NCI-H345 (cell line): ENCODE measurements at regions not wholly inside any gene's neighbourhood (a gene's known extent, or its start where the extent isn't known, plus 50 kb on each side); places are given as distances from the start of the nearest gene placed in this dataset.
"Not testable (repeated sequence)": the region's sequence is repeated elsewhere in the genome, so short reads cannot be mapped to it uniquely, and the experiment has no call there.

Experiments
- DNase-seq: peaks from one replicate; lab custom pipeline; 2025; lab: John Stamatoyannopoulos, UW

DNA sequence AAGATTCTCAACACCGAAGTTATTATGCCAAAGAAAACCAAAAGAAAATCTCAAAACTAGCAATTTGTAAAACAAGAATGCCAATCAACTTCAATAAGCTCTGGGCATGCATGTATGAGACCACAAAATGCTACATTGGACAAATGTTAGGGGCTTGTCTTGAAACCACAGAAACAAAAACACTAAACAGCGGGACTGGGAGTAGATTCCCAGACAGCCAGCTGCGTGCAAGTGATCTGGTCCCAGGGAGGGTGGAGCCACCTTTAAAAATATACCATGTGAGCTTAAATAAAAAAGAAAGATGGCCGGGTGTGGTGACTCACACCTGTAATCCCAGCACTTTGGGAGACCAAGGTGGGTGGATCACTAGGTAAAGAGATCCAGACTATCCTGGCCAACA is 163.6 kb upstream of the PRICKLE2 start:
- DNase-seq = no peak

DNA sequence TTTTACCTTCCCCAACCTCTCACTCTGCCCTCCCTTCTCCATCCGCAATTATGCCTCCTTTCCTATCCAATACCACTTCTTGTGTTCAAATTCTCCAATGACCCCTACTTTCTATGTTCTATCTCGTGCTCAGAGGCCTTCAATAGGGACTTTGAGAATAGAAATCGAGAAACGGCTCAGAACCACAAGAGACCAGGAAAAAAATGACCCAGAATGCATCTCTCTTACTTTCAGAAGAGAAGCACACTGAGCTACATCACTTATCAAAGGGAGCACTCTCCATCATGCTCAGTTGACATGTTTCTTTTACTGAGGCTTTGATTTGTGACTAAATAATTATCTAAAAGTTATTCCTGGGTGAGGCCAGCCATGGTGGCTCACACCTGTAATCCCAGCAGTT is 162.4 kb upstream of the PRICKLE2 start:
- DNase-seq = no peak

DNA sequence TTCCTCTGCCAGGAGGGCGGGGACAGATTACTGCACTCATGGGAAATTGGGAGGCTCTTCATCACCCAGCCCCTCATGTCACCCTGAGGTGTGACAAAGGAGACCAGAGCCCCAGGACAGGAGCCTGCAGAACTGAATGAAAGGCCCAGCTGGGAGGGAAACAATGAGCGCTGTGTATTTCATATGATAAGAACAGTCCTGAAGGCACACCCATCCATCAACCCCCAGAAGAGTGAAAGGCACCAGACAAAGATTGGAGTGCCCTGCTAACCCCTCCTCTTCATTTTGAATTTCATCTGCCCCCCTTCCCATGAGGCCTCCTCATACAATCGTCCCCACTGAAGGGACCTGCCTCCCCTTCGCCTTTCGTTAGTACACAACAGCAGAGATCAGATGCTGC is 160.0 kb upstream of the PRICKLE2 start:
- DNase-seq = peak; percentile 5

DNA sequence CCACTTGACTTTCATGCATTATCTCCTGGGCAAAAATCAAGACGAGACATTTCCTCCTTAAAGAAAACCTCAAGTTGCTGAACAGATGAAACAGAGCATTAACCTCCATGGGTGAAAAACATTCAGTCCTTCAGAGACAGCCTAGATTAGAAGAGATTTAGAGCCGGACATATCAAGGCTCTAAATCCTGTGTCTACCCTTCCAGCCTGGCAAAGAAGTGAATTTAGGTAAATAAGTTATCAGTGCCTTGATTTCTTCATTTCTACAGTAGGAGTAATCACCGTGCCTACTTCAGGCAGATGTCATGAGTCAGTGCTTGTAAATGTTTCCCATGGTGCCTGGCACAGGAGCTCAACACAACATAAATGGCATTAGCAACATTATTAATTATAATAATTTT is 159.3 kb upstream of the PRICKLE2 start:
- no peak for DNase-seq

DNA sequence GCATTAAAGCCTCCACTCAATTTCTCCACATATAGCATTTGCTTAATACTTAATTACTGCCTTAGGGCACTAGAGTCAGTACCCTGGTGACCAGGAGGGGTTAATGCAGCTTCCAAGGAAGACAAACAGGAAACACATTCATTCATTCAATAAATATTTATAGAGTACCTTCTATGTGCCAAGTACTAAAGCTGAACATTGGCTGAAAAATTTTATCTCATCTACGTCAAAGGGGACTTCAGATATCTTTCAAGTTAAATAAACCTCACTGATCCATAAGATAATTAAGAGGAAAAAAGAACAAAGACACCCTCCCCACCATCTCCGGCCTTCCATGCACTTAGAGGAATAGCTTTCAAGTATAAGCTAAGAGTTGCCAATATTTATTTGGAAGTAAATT is 156.9 kb upstream of the PRICKLE2 start:
- DNase-seq = no peak

DNA sequence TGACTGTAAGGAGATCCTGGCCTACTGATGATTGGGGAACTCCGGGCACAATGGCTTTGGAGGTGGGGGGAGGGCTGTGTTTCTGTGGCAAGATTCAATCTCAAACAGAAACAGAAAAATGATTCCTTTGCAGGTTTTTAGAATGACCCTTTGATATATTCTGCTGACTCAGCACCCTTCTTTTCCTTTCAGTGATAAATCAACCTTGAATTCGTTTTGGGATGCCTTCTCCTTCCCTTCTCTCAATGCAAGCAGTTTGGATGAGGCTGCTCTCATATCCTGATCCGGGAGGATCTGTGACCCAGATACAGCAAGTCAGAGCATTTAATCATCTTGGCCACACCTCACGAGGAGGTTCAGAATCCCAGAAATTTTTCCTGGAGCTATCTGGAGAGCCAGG is 156.1 kb upstream of the PRICKLE2 start:
- no peak for DNase-seq

DNA sequence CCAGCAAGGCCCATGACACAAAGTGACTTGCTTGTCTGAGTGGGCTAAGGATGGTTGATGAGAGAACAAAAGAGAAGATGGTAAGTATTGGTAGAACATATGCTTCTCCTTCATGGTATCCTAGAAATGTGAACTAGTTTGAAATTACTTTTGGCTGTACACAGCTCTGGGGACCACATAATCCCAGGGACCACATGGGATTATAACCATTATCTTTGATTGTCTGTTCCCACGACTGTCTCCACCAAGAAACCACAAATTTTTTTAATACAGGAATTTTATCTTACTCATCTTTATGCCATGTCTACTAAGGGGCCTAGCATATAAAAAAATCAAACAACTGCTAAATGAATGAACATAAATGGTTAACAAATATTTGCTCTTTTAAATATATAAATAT is 155.3 kb upstream of the PRICKLE2 start:
- no peak for DNase-seq

DNA sequence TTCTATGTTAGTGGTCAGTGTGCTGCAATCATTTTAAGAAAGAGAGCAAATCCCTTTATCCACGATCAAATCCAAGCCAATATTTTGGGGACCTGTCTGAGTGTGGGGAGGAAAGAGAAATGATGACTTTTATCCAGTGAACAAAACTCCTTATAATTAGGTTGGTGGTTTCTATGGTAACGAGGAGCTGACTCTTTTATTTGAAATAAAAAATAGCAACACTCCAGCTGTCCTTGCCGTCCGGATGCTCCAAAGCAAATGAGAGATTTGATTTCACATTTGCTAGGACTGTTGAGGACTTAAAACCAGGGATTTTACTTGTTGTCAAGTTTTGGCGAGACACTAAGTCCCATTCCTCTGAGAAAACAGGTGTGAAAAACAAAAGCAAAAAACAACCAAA is 154.0 kb upstream of the PRICKLE2 start:
- no peak for DNase-seq

DNA sequence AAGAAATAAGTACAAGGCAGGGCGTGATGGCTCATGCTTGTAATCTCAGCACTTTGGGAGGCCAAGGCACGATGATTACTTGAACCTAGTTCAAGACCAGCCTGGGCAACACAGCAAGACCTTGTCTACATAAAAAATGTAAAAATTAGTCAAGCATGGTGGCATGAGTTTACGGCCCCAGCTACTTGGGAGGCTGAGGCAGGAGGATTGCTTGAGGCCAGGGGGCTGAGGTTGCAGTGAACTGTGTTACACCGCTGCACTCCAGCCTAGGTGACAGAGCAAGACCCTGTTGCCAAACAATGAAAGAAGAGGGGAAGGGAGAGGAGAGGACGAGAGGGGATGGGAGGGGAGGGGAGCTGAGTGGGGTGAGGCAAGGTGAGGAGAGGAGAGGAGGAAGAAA is 152.7 kb upstream of the PRICKLE2 start:
- DNase-seq = no peak

DNA sequence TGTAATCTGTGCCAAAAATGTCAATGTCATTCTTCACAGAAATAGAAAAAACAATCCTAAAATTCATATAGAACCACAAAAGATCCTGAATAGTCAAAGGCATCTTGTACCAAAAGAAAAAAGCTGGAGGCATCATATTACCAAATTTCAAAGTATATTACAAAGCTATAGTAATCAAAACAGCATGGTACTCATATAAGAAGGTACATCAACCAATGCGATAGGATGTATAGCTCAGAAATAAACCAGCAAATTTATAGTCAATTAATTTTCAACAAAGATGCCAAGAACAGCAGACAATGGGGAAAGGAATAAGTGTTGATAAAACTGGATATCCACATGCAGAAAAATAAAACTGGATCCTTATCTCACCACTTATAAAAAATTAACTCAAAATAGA is 150.5 kb upstream of the PRICKLE2 start:
- no peak for DNase-seq

DNA sequence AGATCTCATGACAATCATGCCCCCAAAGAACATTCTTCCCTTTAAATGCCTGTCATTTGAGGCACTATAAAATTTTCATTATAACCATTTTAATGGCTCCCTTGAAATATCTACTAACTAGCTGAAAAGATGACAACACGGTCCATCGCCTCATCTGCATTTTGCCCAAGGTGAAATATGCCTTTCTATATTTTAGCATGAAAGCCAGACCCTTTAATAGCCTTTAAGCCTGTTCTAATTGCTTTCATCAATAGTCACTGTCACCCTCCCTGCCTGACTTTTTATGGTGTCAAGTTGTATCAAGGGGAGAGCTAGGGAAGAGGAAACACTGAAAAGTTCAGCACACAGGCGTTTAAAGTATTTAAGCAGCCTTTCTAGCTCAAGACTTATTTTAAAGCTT is 144.1 kb upstream of the PRICKLE2 start:
- no peak for DNase-seq

DNA sequence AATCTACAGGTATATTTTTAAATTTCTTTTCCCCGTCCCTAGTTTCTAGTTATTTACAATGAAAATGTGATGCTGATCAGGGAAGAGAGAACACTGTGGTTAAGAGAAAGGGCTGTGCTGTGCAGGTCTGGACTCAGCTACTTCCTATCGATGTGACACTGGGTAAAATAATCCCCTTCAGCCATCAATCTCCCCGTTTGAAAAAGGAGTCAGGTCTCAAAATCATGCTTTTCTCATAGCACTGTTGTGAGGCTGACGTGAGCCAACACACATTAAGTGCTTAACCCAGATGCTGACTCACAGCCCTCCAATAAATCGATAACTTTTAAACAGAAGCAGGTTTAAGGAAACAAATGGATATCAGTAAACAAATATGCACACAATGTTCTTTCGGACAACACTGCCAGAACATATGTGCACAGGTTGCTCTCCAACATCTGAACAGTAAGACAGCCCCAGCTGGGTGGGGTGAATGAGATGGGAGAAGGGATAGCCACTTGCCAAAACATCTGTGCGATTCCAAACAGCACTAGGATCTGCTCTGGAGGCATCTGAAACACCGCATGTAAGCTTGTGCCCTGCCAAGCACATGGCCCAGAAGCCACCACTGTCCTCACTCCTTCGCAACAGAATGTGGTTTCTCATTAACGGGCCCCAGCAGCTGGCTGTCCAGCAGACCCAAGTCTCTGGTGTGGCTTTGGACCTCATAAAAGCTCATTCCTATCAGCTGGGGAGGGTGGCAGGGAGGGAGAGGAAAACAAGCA is 143.2 kb upstream of the PRICKLE2 start:
- DNase-seq = no peak

DNA sequence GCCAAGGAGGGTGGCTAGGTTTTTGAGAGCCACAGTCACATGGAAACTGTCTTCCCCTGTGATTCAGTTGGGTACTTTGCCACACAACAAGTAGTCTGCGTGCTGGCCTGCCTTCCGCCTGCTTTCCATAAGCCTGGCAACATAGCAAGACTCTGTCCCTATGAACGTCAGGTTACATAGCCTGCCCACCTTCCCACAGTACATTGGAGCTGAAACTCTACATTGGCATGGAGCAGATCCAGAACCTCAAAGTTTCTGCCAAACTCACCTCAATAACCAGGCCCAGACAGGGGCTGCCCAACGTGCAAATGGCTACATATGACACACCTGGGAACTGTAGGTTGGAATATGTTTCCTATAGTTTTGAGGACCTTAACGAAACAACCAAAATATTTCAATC is 140.6 kb upstream of the PRICKLE2 start:
- no peak for DNase-seq

DNA sequence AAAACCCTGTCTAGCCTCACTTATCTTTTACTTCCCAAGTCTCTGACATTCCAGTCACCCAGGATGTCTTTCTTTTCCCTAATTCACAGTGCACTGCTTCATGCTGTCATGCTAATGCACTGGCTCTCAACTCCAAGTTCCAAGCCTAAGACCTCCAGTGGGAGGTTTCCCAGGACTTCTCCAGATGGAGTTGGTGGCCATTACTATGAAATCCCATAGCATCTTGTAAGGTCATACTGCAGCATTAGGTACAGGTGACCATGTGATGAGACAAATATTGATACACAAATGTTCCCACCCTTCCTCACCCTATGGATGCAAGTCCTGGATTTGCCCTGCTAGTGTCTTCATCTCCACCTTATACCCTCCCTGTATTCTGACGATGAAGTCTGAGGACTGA is 138.6 kb upstream of the PRICKLE2 start:
- no peak for DNase-seq

DNA sequence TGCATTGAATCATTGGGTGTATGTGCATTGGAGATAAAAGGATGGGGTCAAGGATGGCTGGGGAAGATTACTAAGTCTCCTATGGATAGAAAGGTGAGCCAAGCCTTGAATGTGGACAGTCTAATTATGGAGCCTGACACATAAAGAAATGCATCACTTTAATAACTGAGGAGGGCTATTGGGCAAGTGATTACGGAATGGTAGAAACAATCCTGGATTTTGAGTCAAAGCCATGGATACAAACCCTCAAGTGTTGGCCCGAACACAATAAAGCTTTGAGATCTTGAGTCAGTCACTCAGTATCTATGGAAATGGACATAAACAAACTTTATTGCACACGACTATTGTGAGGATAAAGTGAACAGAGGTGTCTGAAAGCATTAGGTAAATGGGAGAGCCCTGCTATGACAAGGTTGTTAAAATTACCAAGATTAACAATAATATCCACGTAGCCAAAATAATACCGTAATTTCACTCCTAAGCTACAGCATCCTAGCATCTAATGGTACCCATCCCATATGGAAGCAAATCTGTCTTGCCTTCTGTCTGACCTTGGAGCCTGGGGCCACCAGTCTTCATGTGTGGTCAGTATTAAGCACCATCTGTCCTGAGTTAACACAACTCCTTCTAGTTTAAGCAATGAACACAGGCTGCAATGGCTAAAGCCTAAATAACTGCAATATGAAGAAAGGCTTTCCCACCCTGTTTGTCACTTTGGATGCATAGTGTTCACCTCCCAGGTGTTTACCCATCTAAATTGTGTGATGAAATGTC is 136.9 kb upstream of the PRICKLE2 start:
- no peak for DNase-seq

DNA sequence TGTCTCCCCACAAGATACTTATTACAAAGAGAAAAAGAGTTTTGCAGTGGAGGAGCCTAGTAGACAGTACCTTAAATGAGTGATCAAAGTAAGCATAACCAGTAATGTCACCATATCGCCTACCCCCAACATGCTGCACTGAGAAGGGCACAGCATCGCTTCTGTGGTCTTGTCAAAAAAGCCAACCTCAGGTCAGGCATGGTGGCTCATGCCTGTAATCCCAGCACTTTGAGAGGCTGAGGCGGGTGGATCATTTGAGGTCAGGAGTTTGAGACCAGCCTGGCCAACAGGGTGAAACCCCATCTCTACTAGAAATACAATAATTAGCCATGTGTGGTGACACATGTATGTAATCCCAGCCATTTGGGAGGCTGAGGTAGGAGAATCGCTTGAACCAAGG is 135.8 kb upstream of the PRICKLE2 start:
- DNase-seq = not testable (repeated sequence)

DNA sequence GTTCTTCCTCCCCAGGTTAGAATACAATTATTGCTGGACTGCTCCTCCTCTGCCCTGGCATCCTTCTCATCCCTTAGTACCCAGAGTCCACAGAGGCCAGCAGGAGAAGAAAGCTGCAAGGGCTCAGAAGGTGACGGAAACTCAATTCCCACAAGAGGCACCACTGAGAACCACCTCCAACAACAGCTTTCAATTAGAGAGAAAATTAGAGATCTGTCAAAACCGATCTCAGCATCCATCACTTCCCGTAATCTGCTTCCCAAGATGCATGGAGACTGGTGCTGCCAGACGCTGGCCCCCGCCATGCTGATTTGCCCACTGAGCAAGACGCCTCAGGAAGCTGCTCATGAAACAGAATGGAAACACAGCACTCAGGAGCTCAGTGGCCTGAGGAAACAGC is 135.0 kb upstream of the PRICKLE2 start:
- no peak for DNase-seq

DNA sequence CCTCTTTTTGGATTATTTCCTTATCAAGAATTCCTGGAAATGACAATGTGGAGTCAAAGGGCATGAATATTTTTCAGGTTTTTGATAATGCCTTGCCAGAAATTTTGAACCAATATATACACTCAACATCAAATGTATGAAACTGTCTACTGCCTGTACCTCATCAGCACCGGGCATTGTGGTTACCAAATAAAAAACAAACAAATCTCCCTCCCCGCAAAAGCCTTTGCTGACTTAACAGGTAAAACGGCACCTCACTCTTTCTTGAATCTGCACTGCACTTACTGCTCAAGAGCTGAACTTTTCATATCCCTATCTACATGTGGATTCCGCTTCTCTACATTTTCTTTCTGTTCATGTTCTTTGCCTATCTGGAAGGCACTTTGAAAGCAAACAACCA is 134.5 kb upstream of the PRICKLE2 start:
- no peak for DNase-seq

DNA sequence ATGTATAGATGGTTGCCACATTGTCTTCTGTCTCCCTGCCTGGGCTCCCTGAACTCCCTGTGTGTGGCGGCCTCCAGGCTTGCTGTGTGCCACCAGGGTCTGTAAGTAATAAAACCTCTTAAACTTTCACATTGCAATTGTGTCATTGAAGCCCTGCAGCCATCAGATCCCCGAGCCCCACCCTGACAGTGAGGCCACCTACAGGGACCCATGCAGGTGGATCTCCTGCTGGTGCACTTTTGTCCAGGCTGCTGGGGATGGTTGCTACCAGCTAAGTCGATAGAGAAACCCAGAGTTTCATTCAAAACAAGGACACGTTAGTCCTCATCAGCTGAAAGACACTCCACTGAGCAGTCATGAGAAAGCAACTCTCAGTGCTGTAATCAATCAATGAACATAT is 133.6 kb upstream of the PRICKLE2 start:
- peak; percentile 46 for DNase-seq

DNA sequence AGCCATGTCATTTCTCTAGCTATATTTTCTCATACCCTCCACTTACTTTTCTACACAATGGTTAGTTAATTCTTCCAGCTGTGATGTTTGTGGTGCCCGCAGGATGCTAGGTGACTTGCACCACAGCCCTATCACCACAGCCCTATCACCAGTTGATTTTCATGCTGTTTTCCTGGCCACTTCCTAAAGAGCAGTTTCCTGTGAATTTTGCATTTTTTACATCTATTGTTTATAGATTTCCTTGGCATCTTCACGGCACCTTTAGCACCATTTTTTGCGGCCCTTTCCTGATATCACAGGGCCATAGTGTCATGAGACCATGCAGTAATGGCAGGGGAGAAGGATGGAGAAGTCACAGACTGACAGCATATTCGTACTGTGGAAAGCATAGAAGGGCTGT is 132.9 kb upstream of the PRICKLE2 start:
- no peak for DNase-seq

DNA sequence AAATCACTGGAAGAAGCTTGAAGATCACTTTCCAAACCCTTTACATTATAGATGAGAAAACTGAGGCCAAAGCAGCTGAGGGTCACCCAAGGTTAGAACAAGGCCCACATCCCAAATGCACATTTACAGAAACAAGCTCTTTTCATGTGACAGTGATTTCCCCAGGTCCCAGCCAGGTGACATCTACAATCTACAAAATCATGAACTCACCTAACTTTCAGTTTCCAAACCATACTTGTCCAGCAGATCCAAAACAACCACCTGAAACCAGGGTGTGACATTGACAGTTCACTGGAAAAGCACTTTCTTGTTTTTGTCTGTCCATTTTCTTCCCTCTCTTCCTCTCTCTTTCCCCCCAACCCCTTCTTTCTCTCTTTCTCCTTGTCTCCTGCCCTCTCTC is 132.2 kb upstream of the PRICKLE2 start:
- DNase-seq = no peak

DNA sequence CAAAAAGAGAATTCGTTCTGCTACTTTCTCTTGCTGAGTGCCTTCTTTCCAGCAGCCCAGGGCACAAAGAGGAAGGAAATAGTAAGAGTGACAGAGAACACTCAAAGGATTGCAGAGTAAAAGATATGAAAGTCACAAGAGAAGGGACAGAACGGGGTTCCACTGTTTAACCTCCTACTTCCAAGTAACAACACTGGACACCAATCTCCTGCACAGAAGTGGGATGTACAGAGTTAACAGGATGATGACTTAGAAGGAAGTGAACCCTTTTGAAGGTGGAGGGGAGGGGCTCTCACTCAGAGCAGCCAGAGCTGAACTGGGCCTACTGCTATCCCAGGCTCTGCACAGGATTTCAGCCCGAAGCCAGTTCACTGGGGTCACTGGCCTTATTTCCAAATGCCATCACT is 130.1 kb upstream of the PRICKLE2 start:
- DNase-seq = no peak

DNA sequence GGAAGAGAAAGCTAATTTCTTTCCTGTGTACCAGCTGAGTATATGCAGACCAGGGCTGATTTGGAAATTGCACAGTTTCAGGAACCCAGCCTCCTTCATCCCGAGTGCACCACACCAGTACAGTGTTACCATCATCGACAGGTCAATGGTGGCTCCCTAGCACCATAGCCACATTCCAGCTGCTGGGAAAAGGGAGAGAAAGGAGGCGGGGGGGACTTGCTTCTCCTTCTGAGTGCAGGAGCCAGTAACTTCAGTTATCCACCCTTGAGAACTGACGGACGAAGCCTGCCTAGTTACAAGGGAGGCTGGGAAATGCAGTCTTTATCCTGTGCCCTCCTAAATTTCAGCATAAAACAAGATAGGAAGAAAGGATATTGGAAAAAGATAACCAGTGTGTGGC is 129.7 kb upstream of the PRICKLE2 start:
- DNase-seq = no peak

DNA sequence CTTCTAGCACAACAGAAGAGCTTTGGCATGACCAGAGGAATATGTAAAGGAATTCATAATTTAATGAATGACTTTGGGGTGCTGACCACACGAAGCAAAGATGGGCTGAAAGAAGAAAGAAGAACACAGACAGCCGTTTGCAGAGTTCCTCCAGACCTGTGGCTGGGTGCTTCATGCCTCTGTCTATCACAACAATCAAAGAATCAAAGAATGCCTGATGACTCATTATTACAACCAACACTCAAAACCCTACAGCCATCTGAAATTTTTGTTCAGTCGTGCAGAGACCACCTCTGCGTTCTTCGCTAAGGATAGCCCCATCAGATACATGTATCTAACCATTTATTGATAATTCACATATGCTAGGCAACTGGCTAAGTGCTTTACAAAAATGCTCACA is 129.0 kb upstream of the PRICKLE2 start:
- DNase-seq = no peak
